Type B pancreatic cell (in vitro differentiated cells): ENCODE measurements at regions not wholly inside any gene's neighbourhood (a gene's known extent, or its start where the extent isn't known, plus 50 kb on each side); places are given as distances from the start of the nearest gene placed in this dataset.

Experiments used
- DNase-seq: peaks from one replicate; pipeline ENCODE4 v3.0.0; 2021; ENCODE audit warnings: mixed read lengths; ENCODE audit not compliant: unreplicated experiment; ENCODE audit errors: extremely low spot score
- H3K27ac Mint-ChIP-seq: 2 replicates; pipeline ENCODE4 v1.8.0; 2021; ENCODE audit warnings: mild to moderate bottlenecking, mixed read lengths
- H3K27me3 Mint-ChIP-seq: 2 replicates; pipeline ENCODE4 v1.8.0; 2021; ENCODE audit warnings: mixed read lengths
- H3K36me3 Mint-ChIP-seq: 2 replicates; pipeline ENCODE4 v1.8.0; 2021; ENCODE audit warnings: mixed read lengths
- H3K4me1 Mint-ChIP-seq: one replicate; pipeline ENCODE4 v1.8.0; 2021; ENCODE audit warnings: mixed read lengths; ENCODE audit not compliant: unreplicated experiment
- H3K4me3 Mint-ChIP-seq: 2 replicates; pipeline ENCODE4 v1.8.0; 2021; ENCODE audit warnings: mild to moderate bottlenecking, mixed read lengths
- H3K9me3 Mint-ChIP-seq: 2 replicates; pipeline ENCODE4 v1.8.0; 2021; ENCODE audit warnings: mixed read lengths
- CTCF ChIP-seq: fragments of 200-600 bp; sonication (generic); conservative IDR thresholded peaks from 2 replicates; pipeline ENCODE4 v1.5.0; 2021; ENCODE audit warnings: antibody characterized with exemption, mild to moderate bottlenecking

GRCh38 chr5:89346573-89346972 is 463.6 kb upstream of the MEF2C start:
- Mint-ChIP-seq H3K9me3 (no peaks in the 10 kb centered on the region), H3K36me3 (no peaks in the 10 kb centered on the region), H3K4me1 (peaks cover 7% of the 10 kb centered on the region), H3K27me3 (no peaks in the 10 kb centered on the region), H3K27ac (no peak overlapping the region), H3K4me3 (no peak overlapping the region)
- DNase-seq, result no peak
- no peak for TF ChIP-seq CTCF

DNA sequence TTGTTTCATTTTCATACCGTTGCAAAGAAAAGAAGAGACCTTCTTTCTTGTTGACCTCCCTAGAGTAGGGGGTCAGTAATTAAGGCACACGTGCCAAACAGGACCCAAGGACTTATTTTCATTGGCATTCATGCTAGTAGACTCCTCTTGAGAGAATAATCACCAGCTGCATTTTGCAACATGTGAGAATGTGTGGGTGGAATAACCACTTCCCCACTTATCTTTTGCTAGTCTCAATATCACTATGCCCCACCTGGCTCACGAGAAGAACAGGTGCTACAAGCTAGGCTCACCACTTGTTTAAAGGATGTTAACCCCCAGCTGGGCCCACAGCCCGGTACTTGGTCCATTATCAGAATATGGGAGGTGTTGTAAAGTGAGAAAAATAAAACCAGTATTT is 460.7 kb upstream of the MEF2C start:
- Mint-ChIP-seq H3K9me3 (no peaks in the 10 kb centered on the region), H3K4me3 (no peak overlapping the region), H3K36me3 (no peaks in the 10 kb centered on the region), H3K27me3 (no peaks in the 10 kb centered on the region), H3K27ac (no peak overlapping the region), H3K4me1 (peaks cover 7% of the 10 kb centered on the region)
- TF ChIP-seq CTCF, result no peak
- DNase-seq, result no peak

DNA sequence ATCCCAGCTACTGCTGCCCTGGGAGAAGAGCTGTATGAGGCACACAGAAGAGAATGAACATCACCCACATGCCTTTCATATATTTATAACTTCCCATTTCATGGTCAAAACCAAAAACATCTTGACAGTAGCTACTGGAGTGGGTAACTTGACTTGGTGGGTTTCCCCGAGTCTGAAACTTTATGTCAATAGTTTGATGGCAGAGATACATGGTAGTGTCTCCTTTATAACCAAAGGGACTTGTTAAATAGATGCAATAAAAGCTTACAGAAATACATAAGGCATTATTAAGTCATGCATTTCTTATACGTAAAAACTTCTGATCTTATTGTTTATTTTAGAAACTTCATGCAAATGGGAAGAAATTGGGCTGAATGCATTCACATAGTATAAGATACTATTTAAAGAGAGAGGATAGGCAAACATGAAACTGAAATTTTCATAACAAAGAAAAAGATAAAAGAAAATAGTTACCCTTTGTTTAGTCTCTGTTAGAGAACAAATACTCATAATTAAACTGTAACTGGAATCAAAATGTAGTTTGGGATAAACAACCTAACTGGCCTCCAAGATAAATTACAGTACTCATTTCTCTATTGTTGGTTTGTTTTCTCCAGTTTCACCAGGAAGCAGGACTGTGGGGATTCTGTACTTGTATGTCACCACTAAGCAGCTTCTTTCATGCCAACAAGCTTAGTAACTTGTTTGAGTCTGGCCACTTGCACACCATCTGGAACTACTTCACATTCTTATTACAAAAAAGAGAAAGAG is 459.3 kb upstream of the MEF2C start:
- no peak for TF ChIP-seq CTCF
- no peak overlapping the region for H3K4me3 Mint-ChIP-seq
- no peak for DNase-seq
- H3K27me3 Mint-ChIP-seq, result no peaks in the 10 kb centered on the region
- no peaks in the 10 kb centered on the region for H3K36me3 Mint-ChIP-seq
- peaks cover 7% of the 10 kb centered on the region for H3K4me1 Mint-ChIP-seq
- H3K9me3 Mint-ChIP-seq, result no peaks in the 10 kb centered on the region
- H3K27ac Mint-ChIP-seq, result no peak overlapping the region

DNA sequence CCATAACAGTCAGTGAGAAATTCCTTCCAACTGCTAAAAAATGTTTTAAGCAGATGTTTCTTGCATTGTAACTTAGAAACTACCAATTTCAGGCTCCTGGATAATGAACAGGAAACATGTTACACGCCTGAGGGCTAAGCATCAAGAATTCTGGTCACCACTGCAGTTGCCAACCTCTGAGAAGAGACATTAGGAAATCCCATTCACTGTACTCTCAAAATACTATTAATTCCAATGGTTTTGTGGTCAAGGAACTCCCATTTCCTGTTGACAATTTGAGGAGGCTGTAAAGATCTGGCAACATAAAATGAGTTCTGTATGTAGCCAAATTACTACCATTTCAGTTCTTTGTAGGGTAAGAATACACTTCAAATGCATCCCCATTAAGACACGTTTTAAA is 456.0 kb upstream of the MEF2C start:
- DNase-seq, result no peak
- Mint-ChIP-seq H3K4me1 (peaks cover 7% of the 10 kb centered on the region), H3K9me3 (no peaks in the 10 kb centered on the region), H3K27ac (no peak overlapping the region), H3K4me3 (no peak overlapping the region), H3K36me3 (no peaks in the 10 kb centered on the region), H3K27me3 (no peaks in the 10 kb centered on the region)
- no peak for TF ChIP-seq CTCF

DNA sequence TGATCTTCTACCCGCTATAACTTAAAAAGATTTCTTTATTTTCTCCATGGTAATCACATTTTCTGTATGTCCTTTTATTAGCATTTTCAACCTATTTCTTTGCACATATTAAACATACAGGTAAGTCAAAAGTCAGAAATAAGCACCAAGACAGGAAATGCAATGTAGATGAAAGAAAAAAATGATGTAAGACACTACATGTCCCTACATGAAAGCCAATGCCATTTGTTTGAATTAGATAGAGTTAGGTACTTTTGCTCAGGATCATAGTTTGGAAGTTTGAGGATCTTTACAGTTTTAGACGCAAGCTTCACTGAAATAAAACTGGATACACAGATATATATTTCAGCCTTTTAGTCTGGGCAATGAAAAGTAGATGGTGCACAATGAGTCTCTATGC is 453.1 kb upstream of the MEF2C start:
- H3K27me3 Mint-ChIP-seq, result no peaks in the 10 kb centered on the region
- TF ChIP-seq CTCF, result no peak
- DNase-seq, result no peak
- no peaks in the 10 kb centered on the region for H3K9me3 Mint-ChIP-seq
- H3K4me3 Mint-ChIP-seq, result no peak overlapping the region
- H3K36me3 Mint-ChIP-seq, result no peaks in the 10 kb centered on the region
- H3K27ac Mint-ChIP-seq, result no peak overlapping the region
- H3K4me1 Mint-ChIP-seq, result no peaks in the 10 kb centered on the region
